ENCODE measurements at regions not wholly inside any gene's neighbourhood (a gene's known extent, or its start where the extent isn't known, plus 50 kb on each side); places are given as distances from the start of the nearest gene placed in this dataset.

- intact Hi-C loops (cut with DNase I) = no loop called here
- no peak overlapping the region for H3K4me3 ChIP-seq
- TF ChIP-seq POLR2A (IDR thresholded peaks at IDR 0.05) (no peak), CTCF (IDR thresholded peaks at IDR 0.05) (no peak)
- ATAC-seq (no peak), DNase-seq (no peak)
- peaks cover 0 to 43% (median 14%) of the 10 kb centered on the region in 12 donors for H3K4me1 ChIP-seq
- no peaks in the 10 kb centered on the region for H3K9me3 ChIP-seq
- 78 to 91% (median 86%) methylated on average over 3 to 4 of the region's 4 CpGs for WGBS, 4 donors
- no peaks in the 10 kb centered on the region for H3K36me3 ChIP-seq
- H3K27me3 ChIP-seq = no peaks in the 10 kb centered on the region
- no peak overlapping the region for H3K27ac ChIP-seq
Measured at GRCh38 chr5:74430631-74431289, 209.8 kb downstream of the ENC1 start.

- Histone ChIP-seq H3K4me3 (no peak overlapping the region), H3K9me3 (no peaks in the 10 kb centered on the region), H3K27ac (no peak overlapping the region), H3K27me3 (no peaks in the 10 kb centered on the region), H3K4me1 (peaks cover 0 to 35% (median 12%) of the 10 kb centered on the region in 12 donors), H3K36me3 (no peaks in the 10 kb centered on the region)
- no peak for ATAC-seq
- intact Hi-C loops (cut with DNase I) = no loop called here
- TF ChIP-seq CTCF (IDR thresholded peaks at IDR 0.05) (no peak), POLR2A (IDR thresholded peaks at IDR 0.05) (no peak)
- 96 to 97% (median 96%) methylated on average over 4 of the region's 4 CpGs for WGBS, 4 donors
- no peak for DNase-seq
Measured at GRCh38 chr5:74429495-74429894, 211.0 kb downstream of the ENC1 start.

- intact Hi-C loops (cut with DNase I) = no loop called here
- ATAC-seq = no peak
- TF ChIP-seq CTCF (IDR thresholded peaks at IDR 0.05) (no peak), POLR2A (IDR thresholded peaks at IDR 0.05) (no peak)
- Histone ChIP-seq H3K4me1 (peaks cover 0 to 29% (median 6%) of the 10 kb centered on the region in 12 donors), H3K27ac (no peak overlapping the region), H3K9me3 (no peaks in the 10 kb centered on the region), H3K36me3 (no peaks in the 10 kb centered on the region), H3K4me3 (no peak overlapping the region), H3K27me3 (no peaks in the 10 kb centered on the region)
- DNase-seq = no peak
- 67 to 78% (median 71%) methylated on average over 2 of the region's 2 CpGs for whole genome bisulfite sequencing, 4 donors
Measured at GRCh38 chr5:74428876-74429275, 211.7 kb downstream of the ENC1 start.

GRCh38 chr5:74428275-74428674, 212.3 kb downstream of the ENC1 start:
- 93 to 97% (median 97%) methylated on average over 2 of the region's 2 CpGs for WGBS, 4 donors

More at GRCh38 chr5:74428275-74428674, 212.3 kb downstream of the ENC1 start:
- no peaks in the 10 kb centered on the region for H3K27me3 ChIP-seq
- ATAC-seq (no peak), DNase-seq (no peak)
- H3K9me3 ChIP-seq = no peaks in the 10 kb centered on the region
- intact Hi-C loops (cut with DNase I) = no loop called here
- TF ChIP-seq POLR2A (IDR thresholded peaks at IDR 0.05) = no peak
- TF ChIP-seq CTCF (IDR thresholded peaks at IDR 0.05) = no peak
- H3K4me1 ChIP-seq = peaks cover 0 to 23% (median 2%) of the 10 kb centered on the region in 12 donors
- no peak overlapping the region for H3K27ac ChIP-seq
- no peak overlapping the region for H3K4me3 ChIP-seq
- no peaks in the 10 kb centered on the region for H3K36me3 ChIP-seq
